SH-SY5Y (cell line): ENCODE measurements at regions not wholly inside any gene's neighbourhood (a gene's known extent, or its start where the extent isn't known, plus 50 kb on each side); places are given as distances from the start of the nearest gene placed in this dataset.

ENCODE experiments used
- GATA2 ChIP-seq: IDR thresholded peaks from 2 replicates; pipeline ENCODE4 v1.6.1; 2011; ENCODE audit warnings: mild to moderate bottlenecking, low read depth, low read length
- GATA3 ChIP-seq: IDR thresholded peaks from 2 replicates; pipeline ENCODE4 v1.6.1; 2011; ENCODE audit warnings: low read depth, mild to moderate bottlenecking, low read length, moderate library complexity

DNA sequence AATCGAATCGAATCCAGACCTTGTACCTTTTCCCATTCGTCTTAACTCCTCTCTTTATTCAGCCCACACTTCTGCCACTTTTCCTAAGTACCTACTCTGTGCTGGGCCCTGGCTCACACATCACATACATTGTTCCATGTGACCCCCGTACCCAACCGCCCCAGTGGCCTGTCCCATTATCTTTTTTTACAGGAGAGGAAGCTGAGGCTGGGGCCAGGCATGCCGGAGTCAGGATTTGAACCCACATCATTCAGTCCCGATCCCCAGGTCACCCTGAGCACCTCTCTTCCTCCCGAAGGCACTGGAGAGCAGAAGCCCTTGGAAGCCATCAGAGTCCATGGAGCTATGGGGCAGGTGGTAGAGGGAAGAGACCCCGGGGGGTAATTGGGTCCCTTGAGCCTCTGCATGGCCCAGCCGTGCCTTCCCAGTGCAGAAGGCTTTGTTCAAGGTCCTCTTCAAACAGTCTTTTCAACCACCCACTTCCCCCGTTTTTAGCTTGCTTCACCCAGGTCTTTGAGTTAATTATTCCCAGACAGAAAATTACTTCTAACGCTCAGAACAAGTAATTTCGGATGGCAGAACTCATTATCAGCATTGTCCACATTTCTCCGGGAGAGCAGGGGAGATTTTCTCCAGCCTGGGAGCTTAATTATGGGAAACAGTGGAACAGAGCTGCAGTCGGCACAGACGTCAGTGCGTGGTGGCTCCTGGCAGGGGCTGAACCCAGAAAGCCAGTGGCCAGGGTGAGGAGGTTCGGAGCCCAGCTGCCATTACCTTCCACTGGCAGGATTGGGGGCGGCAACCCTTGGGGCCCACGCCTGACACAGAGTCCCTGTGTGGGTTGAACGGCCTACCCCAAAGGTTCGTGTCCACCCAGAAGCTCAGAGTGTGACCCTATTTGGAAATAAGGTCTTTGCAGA, 82.4 kb upstream of the RTL6 start:
- no peak for TF ChIP-seq GATA3
- TF ChIP-seq GATA2: no peak
